Upper lobe of left lung (tissue), 6 donors: ENCODE measurements at regions not wholly inside any gene's neighbourhood (a gene's known extent, or its start where the extent isn't known, plus 50 kb on each side); places are given as distances from the start of the nearest gene placed in this dataset.
"Not testable (repeated sequence)": the region's sequence is repeated elsewhere in the genome, so short reads cannot be mapped to it uniquely, and the experiment has no call there.

Experiments used
- ATAC-seq, 2 donors: fragments of 200-7000 bp; cut with Tn5 transposase; one replicate each; pipeline ENCODE4 v1.9.1; 2022; ENCODE audit warnings: mild to moderate bottlenecking in 2 of 2, moderate library complexity in 2 of 2; ENCODE audit not compliant: low FRiP score in 2 of 2
- DNase-seq, 2 donors: peaks; one replicate each; pipeline ENCODE4 v3.0.0-alpha.2; 2019 to 2020
- H3K27ac ChIP-seq, 4 donors: fragments of 200-600 bp; sonication (generic); one replicate each; pipeline ENCODE4 v1.5.1; 2016 to 2019
- H3K27me3 ChIP-seq, 4 donors: fragments of 200-600 bp; sonication (generic); one replicate each; pipeline ENCODE4 v1.5.1; 2017 to 2019
- H3K36me3 ChIP-seq, 4 donors: fragments of 200-600 bp; sonication (generic); one replicate each; pipeline ENCODE4 v1.5.1; 2016 to 2019
- H3K4me1 ChIP-seq, 4 donors: fragments of 200-600 bp; sonication (generic); one replicate each; pipeline ENCODE4 v1.5.1; 2018 to 2019
- H3K4me3 ChIP-seq, 4 donors: fragments of 200-600 bp; sonication (generic); one replicate each; pipeline ENCODE4 v1.5.1; 2017 to 2019; ENCODE audit warnings: mild to moderate bottlenecking in 2 of 4, moderate library complexity in 1 of 4
- H3K9me3 ChIP-seq, 4 donors: fragments of 200-600 bp; sonication (generic); one replicate each; pipeline ENCODE4 v1.5.1; 2018 to 2019
- EP300 ChIP-seq, 4 donors: sonication (generic); formaldehyde crosslinking; IDR thresholded peaks; one replicate each; pipeline ENCODE4 v1.5.1; 2017; ENCODE audit warnings: antibody characterized with exemption in 4 of 4, control low read depth in 2 of 4
- POLR2A ChIP-seq, 4 donors: fragments of 450-650 bp; IDR thresholded peaks; one replicate each; pipeline ENCODE4 v1.5.1; 2016 to 2017; ENCODE audit warnings: antibody characterized with exemption in 4 of 4, mild to moderate bottlenecking in 2 of 4
- POLR2AphosphoS5 ChIP-seq, 2 donors: sonication (generic); formaldehyde crosslinking; IDR thresholded peaks; one replicate each; pipeline ENCODE4 v1.5.1; 2017; ENCODE audit warnings: antibody characterized with exemption in 2 of 2
- WGBS, 2 donors: methylation state at CpG; one replicate each; pipeline ENCODE4 v1.1.5; 2017 to 2018; 5-methylcytosine and 5-hydroxymethylcytosine counted together
- TF ChIP-seq, protein P1 (sequence below), 6 experiments: fragments of 450-650 bp in 4 of 6; fragments of 200-600 bp in 2 of 6; sonication (generic) in 2 of 6; IDR thresholded peaks; one replicate each; pipeline ENCODE4 v1.5.1; 2016 to 2019; ENCODE audit warnings: antibody characterized with exemption in 6 of 6
- donor health status: DM: no; HTN: no; CAD: no; lungs with moderate emphysema.
- donor health status: DM: no; HTN: yes; CAD: no; lungs with severe emphysema.

GRCh38 chr3:22443571-22444233, 692.7 kb upstream of the ZNF385D start:
- no peak for TF ChIP-seq EP300 (IDR thresholded peaks at IDR 0.05)
- TF ChIP-seq, protein P1, sequence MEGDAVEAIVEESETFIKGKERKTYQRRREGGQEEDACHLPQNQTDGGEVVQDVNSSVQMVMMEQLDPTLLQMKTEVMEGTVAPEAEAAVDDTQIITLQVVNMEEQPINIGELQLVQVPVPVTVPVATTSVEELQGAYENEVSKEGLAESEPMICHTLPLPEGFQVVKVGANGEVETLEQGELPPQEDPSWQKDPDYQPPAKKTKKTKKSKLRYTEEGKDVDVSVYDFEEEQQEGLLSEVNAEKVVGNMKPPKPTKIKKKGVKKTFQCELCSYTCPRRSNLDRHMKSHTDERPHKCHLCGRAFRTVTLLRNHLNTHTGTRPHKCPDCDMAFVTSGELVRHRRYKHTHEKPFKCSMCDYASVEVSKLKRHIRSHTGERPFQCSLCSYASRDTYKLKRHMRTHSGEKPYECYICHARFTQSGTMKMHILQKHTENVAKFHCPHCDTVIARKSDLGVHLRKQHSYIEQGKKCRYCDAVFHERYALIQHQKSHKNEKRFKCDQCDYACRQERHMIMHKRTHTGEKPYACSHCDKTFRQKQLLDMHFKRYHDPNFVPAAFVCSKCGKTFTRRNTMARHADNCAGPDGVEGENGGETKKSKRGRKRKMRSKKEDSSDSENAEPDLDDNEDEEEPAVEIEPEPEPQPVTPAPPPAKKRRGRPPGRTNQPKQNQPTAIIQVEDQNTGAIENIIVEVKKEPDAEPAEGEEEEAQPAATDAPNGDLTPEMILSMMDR (IDR thresholded peaks at IDR 0.05), result no peak
- no peak for TF ChIP-seq POLR2AphosphoS5 (IDR thresholded peaks at IDR 0.05)
- TF ChIP-seq POLR2A (IDR thresholded peaks at IDR 0.05), result no peak
- H3K36me3 ChIP-seq, result no peaks in the 10 kb centered on the region
- ATAC-seq (no peak), DNase-seq (no peak)
- no peaks in the 10 kb centered on the region for H3K4me1 ChIP-seq
- 87 to 94% methylated on average over 3 of the region's 3 CpGs for WGBS, 2 donors
- no peaks in the 10 kb centered on the region for H3K27me3 ChIP-seq
- H3K4me3 ChIP-seq, result no peak overlapping the region
- H3K9me3 ChIP-seq, result no peaks in the 10 kb centered on the region
- H3K27ac ChIP-seq, result no peak overlapping the region

- not testable (repeated sequence) for H3K36me3 ChIP-seq, H3K27me3 ChIP-seq, H3K4me1 ChIP-seq, ATAC-seq, DNase-seq, H3K9me3 ChIP-seq, H3K27ac ChIP-seq, H3K4me3 ChIP-seq
- WGBS, 2 donors, result 72 to 84% methylated on average over 2 of the region's 2 CpGs
Observed at GRCh38 chr3:22445336-22445735, 694.3 kb upstream of the ZNF385D start.

DNA sequence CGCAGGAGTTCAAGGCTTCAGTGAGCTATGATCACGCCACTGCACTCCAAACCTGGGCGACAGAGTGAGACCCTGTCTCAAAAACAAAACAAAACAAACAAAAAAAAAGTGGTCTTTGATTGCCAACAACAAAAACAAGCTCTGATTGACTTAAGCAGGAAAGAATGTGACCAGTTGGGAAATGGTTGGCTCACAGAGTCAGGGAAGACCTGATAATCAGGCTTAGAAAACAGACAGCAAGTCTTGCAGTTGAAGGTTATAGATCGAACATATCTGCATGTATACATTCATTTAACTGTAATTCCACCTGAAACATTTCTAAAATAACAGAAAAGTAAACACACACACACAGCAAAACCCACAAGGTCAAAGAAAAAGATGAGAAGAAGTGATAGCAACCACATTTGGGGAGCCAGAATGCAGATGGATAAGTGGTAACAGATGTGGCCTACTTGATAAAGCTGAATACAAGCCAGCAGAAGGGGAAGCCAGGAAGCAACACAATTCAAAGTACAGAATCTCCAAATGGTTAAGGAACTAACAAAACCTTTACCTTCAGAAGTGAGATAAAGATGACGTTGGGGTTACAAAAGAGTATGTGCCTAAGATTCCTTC, 699.9 kb upstream of the ZNF385D start:
- WGBS, 2 donors, result 59 to 69% methylated on average over 5 of the region's 5 CpGs
- ATAC-seq (peak in 1 of 2 donors; percentile 31), DNase-seq (no peak)
- H3K4me1 ChIP-seq, result no peaks in the 10 kb centered on the region
- TF ChIP-seq EP300 (IDR thresholded peaks at IDR 0.05) (no peak), POLR2A (IDR thresholded peaks at IDR 0.05) (no peak), POLR2AphosphoS5 (IDR thresholded peaks at IDR 0.05) (no peak)
- TF ChIP-seq, protein P1 (IDR thresholded peaks at IDR 0.05), result no peak
- H3K4me3 ChIP-seq, result no peak overlapping the region
- no peaks in the 10 kb centered on the region for H3K36me3 ChIP-seq
- no peak overlapping the region for H3K27ac ChIP-seq
- H3K27me3 ChIP-seq, result no peaks in the 10 kb centered on the region
- no peaks in the 10 kb centered on the region for H3K9me3 ChIP-seq

GRCh38 chr3:22451501-22451900, 700.5 kb upstream of the ZNF385D start:
- no peaks in the 10 kb centered on the region for H3K36me3 ChIP-seq
- DNase-seq (no peak), ATAC-seq (no peak)
- no peak for TF ChIP-seq EP300 (IDR thresholded peaks at IDR 0.05)
- TF ChIP-seq, protein P1 (IDR thresholded peaks at IDR 0.05), result no peak
- no peak for TF ChIP-seq POLR2AphosphoS5 (IDR thresholded peaks at IDR 0.05)
- no peak for TF ChIP-seq POLR2A (IDR thresholded peaks at IDR 0.05)
- H3K4me3 ChIP-seq, result no peak overlapping the region
- no peaks in the 10 kb centered on the region for H3K4me1 ChIP-seq
- 62 to 69% methylated on average over 2 of the region's 2 CpGs for WGBS, 2 donors
- H3K27ac ChIP-seq, result no peak overlapping the region
- no peaks in the 10 kb centered on the region for H3K27me3 ChIP-seq
- no peaks in the 10 kb centered on the region for H3K9me3 ChIP-seq

DNA sequence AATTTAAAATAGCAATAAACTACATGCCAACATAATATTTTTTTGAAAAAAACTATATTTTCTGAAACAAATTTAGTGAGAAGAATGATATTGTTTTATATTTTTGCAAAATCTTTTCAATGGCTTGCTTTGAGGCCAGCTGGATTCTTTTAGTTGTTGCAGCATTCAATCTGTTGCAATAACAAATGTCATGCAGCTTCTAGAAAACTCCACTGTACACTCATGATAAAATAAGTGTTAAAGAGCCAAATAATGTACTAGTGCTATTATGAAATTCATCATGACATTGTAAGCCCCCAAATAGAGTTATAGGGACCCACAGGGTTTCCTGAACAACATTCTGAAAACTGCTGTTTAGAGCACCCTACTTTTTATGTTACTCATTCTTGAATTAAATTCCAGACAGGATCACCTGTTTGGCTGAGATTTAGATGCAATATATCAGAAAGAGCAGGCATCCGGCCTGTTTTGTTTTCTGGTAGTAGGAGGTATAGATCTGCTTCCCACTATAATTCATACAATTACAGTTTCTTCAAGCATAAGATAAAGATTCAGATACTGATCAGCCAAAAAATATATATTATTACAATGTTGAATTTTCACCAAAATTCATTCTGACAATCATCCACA, 703.0 kb upstream of the ZNF385D start:
- Histone ChIP-seq H3K27ac (no peak overlapping the region), H3K36me3 (no peaks in the 10 kb centered on the region), H3K4me1 (no peaks in the 10 kb centered on the region), H3K9me3 (no peaks in the 10 kb centered on the region), H3K4me3 (no peak overlapping the region), H3K27me3 (no peaks in the 10 kb centered on the region)
- WGBS, 2 donors, result 78 to 86% methylated on average over 1 of the region's 1 CpG
- no peak for TF ChIP-seq POLR2AphosphoS5 (IDR thresholded peaks at IDR 0.05)
- TF ChIP-seq, protein P1 (IDR thresholded peaks at IDR 0.05), result no peak
- TF ChIP-seq POLR2A (IDR thresholded peaks at IDR 0.05), result no peak
- TF ChIP-seq EP300 (IDR thresholded peaks at IDR 0.05), result no peak
- no peak for ATAC-seq
- DNase-seq, result no peak
